ENCODE measurements at regions not wholly inside any gene's neighbourhood (a gene's known extent, or its start where the extent isn't known, plus 50 kb on each side); places are given as distances from the start of the nearest gene placed in this dataset.

GRCh38 chr4:107196312-107196711, 160.2 kb upstream of the DKK2 start:
- ChIA-PET CTCF (interaction anchor here (1.1 kb wide), 1 partner anchor 14 kb away, joined by 3 read pairs; no protein-coding TSS in a partner anchor), POLR2A (no interaction called here)
- DNase-seq (ENCODE audit: extremely low spot score) = no peak
- TF ChIP-seq CTCF (IDR thresholded peaks at IDR 0.05; ENCODE audit: control extremely low read depth, extremely low read depth, low read depth, missing control alignments) = no peak

- DNase-seq (ENCODE audit: extremely low spot score) = no peak
- CTCF ChIA-PET = interaction anchor here (0.9 kb wide), 1 partner anchor 11 kb away, joined by 3 read pairs; no protein-coding TSS in a partner anchor
- TF ChIP-seq CTCF (IDR thresholded peaks at IDR 0.05; ENCODE audit: control extremely low read depth, extremely low read depth, low read depth, missing control alignments) = no peak
- POLR2A ChIA-PET = no interaction called here
These were observed 157.9 kb upstream of the DKK2 start for GRCh38 chr4:107194005-107194404.

- ChIA-PET POLR2A (no interaction called here), CTCF (interaction anchor here (2.5 kb wide), 1 partner anchor 11 kb away, joined by 17 read pairs; no protein-coding TSS in a partner anchor)
- no peak for DNase-seq (ENCODE audit: extremely low spot score)
- TF ChIP-seq CTCF (IDR thresholded peaks at IDR 0.05; ENCODE audit: control extremely low read depth, extremely low read depth, low read depth, missing control alignments) = no peak
These were observed 156.5 kb upstream of the DKK2 start for GRCh38 chr4:107192601-107193000.

- ChIA-PET POLR2A (no interaction called here), CTCF (no interaction called here)
- no peak for TF ChIP-seq CTCF (IDR thresholded peaks at IDR 0.05; ENCODE audit: control extremely low read depth, extremely low read depth, low read depth, missing control alignments)
- DNase-seq (ENCODE audit: extremely low spot score) = no peak
These were observed 151.0 kb upstream of the DKK2 start for GRCh38 chr4:107187091-107187490.

- peak; percentile 15 for DNase-seq (ENCODE audit: extremely low spot score)
- ChIA-PET CTCF (interaction anchor here (0.7 to 3.1 kb wide), 18 partner anchors 8 to 815 kb away, joined by 3 to 17 read pairs (median 4); partner anchors contain the start of gene GIMD1), POLR2A (no interaction called here)
- TF ChIP-seq CTCF (IDR thresholded peaks at IDR 0.05; ENCODE audit: control extremely low read depth, extremely low read depth, low read depth, missing control alignments) = peak; percentile 75
These were observed 147.2 kb upstream of the DKK2 start for GRCh38 chr4:107183155-107183774.

- TF ChIP-seq CTCF (IDR thresholded peaks at IDR 0.05; ENCODE audit: control extremely low read depth, extremely low read depth, low read depth, missing control alignments) = no peak
- ChIA-PET CTCF (interaction anchor here (0.7 to 3.1 kb wide), 15 partner anchors 9 to 814 kb away, joined by 3 to 17 read pairs (median 3); partner anchors contain the start of gene GIMD1), POLR2A (no interaction called here)
- no peak for DNase-seq (ENCODE audit: extremely low spot score)
These were observed 146.2 kb upstream of the DKK2 start for GRCh38 chr4:107182347-107182746.
